ENCODE measurements at regions not wholly inside any gene's neighbourhood (a gene's known extent, or its start where the extent isn't known, plus 50 kb on each side); places are given as distances from the start of the nearest gene placed in this dataset.

- Histone ChIP-seq H3K27me3 (ENCODE audit: insufficient read depth, insufficient read length) (no peaks in the 10 kb centered on the region), H3K4me3 (ENCODE audit: insufficient read length, low read depth) (no peak overlapping the region), H3K9ac (ENCODE audit: insufficient read length, low read depth) (no peak overlapping the region), H3K9me3 (ENCODE audit: insufficient read depth, low read length) (peaks cover 16% of the 10 kb centered on the region; the same call in 1 of the 2 replicates), H3K4me1 (ENCODE audit: insufficient read depth, insufficient read length) (no peaks in the 10 kb centered on the region), H3K36me3 (ENCODE audit: insufficient read depth, insufficient read length, low read length) (no peaks in the 10 kb centered on the region)
- no peak for TF ChIP-seq ZNF274 (IDR thresholded peaks at IDR 0.05; ENCODE audit: low read depth, low read length)
- TF ChIP-seq SUZ12 (IDR thresholded peaks at IDR 0.05; ENCODE audit: extremely low read depth, insufficient read depth, insufficient read length): no peak
- TF ChIP-seq YY1 (IDR thresholded peaks at IDR 0.05; ENCODE audit: insufficient read depth, insufficient read length): no peak
- no peak for DNase-seq (ENCODE audit: low read depth, low spot score)
Measured at GRCh38 chr5:84667576-84667975, 282.9 kb upstream of the EDIL3 start.

- no peaks in the 10 kb centered on the region for H3K36me3 ChIP-seq (ENCODE audit: insufficient read depth, insufficient read length, low read length)
- TF ChIP-seq ZNF274 (IDR thresholded peaks at IDR 0.05; ENCODE audit: low read depth, low read length): no peak
- TF ChIP-seq YY1 (IDR thresholded peaks at IDR 0.05; ENCODE audit: insufficient read depth, insufficient read length): no peak
- TF ChIP-seq SUZ12 (IDR thresholded peaks at IDR 0.05; ENCODE audit: extremely low read depth, insufficient read depth, insufficient read length): no peak
- no peak for DNase-seq (ENCODE audit: low read depth, low spot score)
Measured at GRCh38 chr5:84650429-84650828, 265.7 kb upstream of the EDIL3 start.

GRCh38 chr5:84647581-84647980 is 262.9 kb upstream of the EDIL3 start:
- DNase-seq (ENCODE audit: low read depth, low spot score): no peak
- no peak for TF ChIP-seq ZNF274 (IDR thresholded peaks at IDR 0.05; ENCODE audit: low read depth, low read length)

More at GRCh38 chr5:84650429-84650828, 265.7 kb upstream of the EDIL3 start:
- no peak overlapping the region for H3K4me3 ChIP-seq (ENCODE audit: insufficient read length, low read depth)
- no peak overlapping the region for H3K9ac ChIP-seq (ENCODE audit: insufficient read length, low read depth)
- no peaks in the 10 kb centered on the region for H3K27me3 ChIP-seq (ENCODE audit: insufficient read depth, insufficient read length)
- no peaks in the 10 kb centered on the region for H3K9me3 ChIP-seq (ENCODE audit: insufficient read depth, low read length)
- no peaks in the 10 kb centered on the region for H3K4me1 ChIP-seq (ENCODE audit: insufficient read depth, insufficient read length)

GRCh38 chr5:84642795-84643194 is 258.1 kb upstream of the EDIL3 start:
- no peak for DNase-seq (ENCODE audit: low read depth, low spot score)
- H3K9ac ChIP-seq (ENCODE audit: insufficient read length, low read depth): no peak overlapping the region
- TF ChIP-seq ZNF274 (IDR thresholded peaks at IDR 0.05; ENCODE audit: low read depth, low read length): no peak
- TF ChIP-seq SUZ12 (IDR thresholded peaks at IDR 0.05; ENCODE audit: extremely low read depth, insufficient read depth, insufficient read length): no peak
- TF ChIP-seq YY1 (IDR thresholded peaks at IDR 0.05; ENCODE audit: insufficient read depth, insufficient read length): no peak

More at GRCh38 chr5:84647581-84647980, 262.9 kb upstream of the EDIL3 start:
- no peak overlapping the region for H3K4me3 ChIP-seq (ENCODE audit: insufficient read length, low read depth)
- H3K27me3 ChIP-seq (ENCODE audit: insufficient read depth, insufficient read length): no peaks in the 10 kb centered on the region
- H3K4me1 ChIP-seq (ENCODE audit: insufficient read depth, insufficient read length): no peaks in the 10 kb centered on the region
- no peaks in the 10 kb centered on the region for H3K9me3 ChIP-seq (ENCODE audit: insufficient read depth, low read length)
- H3K36me3 ChIP-seq (ENCODE audit: insufficient read depth, insufficient read length, low read length): no peaks in the 10 kb centered on the region
- no peak overlapping the region for H3K9ac ChIP-seq (ENCODE audit: insufficient read length, low read depth)

GRCh38 chr5:84642324-84642723 is 257.6 kb upstream of the EDIL3 start:
- H3K9ac ChIP-seq (ENCODE audit: insufficient read length, low read depth): no peak overlapping the region
- H3K36me3 ChIP-seq (ENCODE audit: insufficient read depth, insufficient read length, low read length): no peaks in the 10 kb centered on the region
- no peak for DNase-seq (ENCODE audit: low read depth, low spot score)
- H3K4me1 ChIP-seq (ENCODE audit: insufficient read depth, insufficient read length): no peaks in the 10 kb centered on the region
- H3K9me3 ChIP-seq (ENCODE audit: insufficient read depth, low read length): no peaks in the 10 kb centered on the region
- no peak for TF ChIP-seq SUZ12 (IDR thresholded peaks at IDR 0.05; ENCODE audit: extremely low read depth, insufficient read depth, insufficient read length)
- no peak for TF ChIP-seq ZNF274 (IDR thresholded peaks at IDR 0.05; ENCODE audit: low read depth, low read length)
- TF ChIP-seq YY1 (IDR thresholded peaks at IDR 0.05; ENCODE audit: insufficient read depth, insufficient read length): no peak
- no peaks in the 10 kb centered on the region for H3K27me3 ChIP-seq (ENCODE audit: insufficient read depth, insufficient read length)
- H3K4me3 ChIP-seq (ENCODE audit: insufficient read length, low read depth): no peak overlapping the region

More at GRCh38 chr5:84642795-84643194, 258.1 kb upstream of the EDIL3 start:
- Histone ChIP-seq H3K4me3 (ENCODE audit: insufficient read length, low read depth) (no peak overlapping the region), H3K4me1 (ENCODE audit: insufficient read depth, insufficient read length) (no peaks in the 10 kb centered on the region), H3K36me3 (ENCODE audit: insufficient read depth, insufficient read length, low read length) (no peaks in the 10 kb centered on the region), H3K27me3 (ENCODE audit: insufficient read depth, insufficient read length) (no peaks in the 10 kb centered on the region), H3K9me3 (ENCODE audit: insufficient read depth, low read length) (no peaks in the 10 kb centered on the region)

- TF ChIP-seq ZNF274 (IDR thresholded peaks at IDR 0.05; ENCODE audit: low read depth, low read length) (no peak), YY1 (IDR thresholded peaks at IDR 0.05; ENCODE audit: insufficient read depth, insufficient read length) (no peak), SUZ12 (IDR thresholded peaks at IDR 0.05; ENCODE audit: extremely low read depth, insufficient read depth, insufficient read length) (no peak)
- Histone ChIP-seq H3K4me1 (ENCODE audit: insufficient read depth, insufficient read length) (no peaks in the 10 kb centered on the region), H3K27me3 (ENCODE audit: insufficient read depth, insufficient read length) (no peaks in the 10 kb centered on the region), H3K9ac (ENCODE audit: insufficient read length, low read depth) (no peak overlapping the region), H3K9me3 (ENCODE audit: insufficient read depth, low read length) (no peaks in the 10 kb centered on the region), H3K36me3 (ENCODE audit: insufficient read depth, insufficient read length, low read length) (no peaks in the 10 kb centered on the region), H3K4me3 (ENCODE audit: insufficient read length, low read depth) (no peak overlapping the region)
- no peak for DNase-seq (ENCODE audit: low read depth, low spot score)
Measured at GRCh38 chr5:84637662-84638375, 253.1 kb upstream of the EDIL3 start.

- H3K4me3 ChIP-seq (ENCODE audit: insufficient read length, low read depth): no peak overlapping the region
- no peaks in the 10 kb centered on the region for H3K36me3 ChIP-seq (ENCODE audit: insufficient read depth, insufficient read length, low read length)
- no peak overlapping the region for H3K9ac ChIP-seq (ENCODE audit: insufficient read length, low read depth)
- no peaks in the 10 kb centered on the region; the same call in 1 of the 2 replicates for H3K9me3 ChIP-seq (ENCODE audit: insufficient read depth, low read length)
- no peaks in the 10 kb centered on the region for H3K4me1 ChIP-seq (ENCODE audit: insufficient read depth, insufficient read length)
- TF ChIP-seq ZNF274 (IDR thresholded peaks at IDR 0.05; ENCODE audit: low read depth, low read length) (no peak), SUZ12 (IDR thresholded peaks at IDR 0.05; ENCODE audit: extremely low read depth, insufficient read depth, insufficient read length) (no peak), YY1 (IDR thresholded peaks at IDR 0.05; ENCODE audit: insufficient read depth, insufficient read length) (no peak)
- no peak for DNase-seq (ENCODE audit: low read depth, low spot score)
- H3K27me3 ChIP-seq (ENCODE audit: insufficient read depth, insufficient read length): no peaks in the 10 kb centered on the region
Measured at GRCh38 chr5:84635235-84636055, 250.8 kb upstream of the EDIL3 start.
